Lower lobe of right lung (tissue), 2 donors: ENCODE measurements at regions not wholly inside any gene's neighbourhood (a gene's known extent, or its start where the extent isn't known, plus 50 kb on each side); places are given as distances from the start of the nearest gene placed in this dataset.

Experiments
- ATAC-seq, 2 donors: fragments of 200-7000 bp; cut with Tn5 transposase; one replicate each; pipeline ENCODE4 v1.9.1; 2020 to 2022; ENCODE audit warnings: mild to moderate bottlenecking in 2 of 2, moderate library complexity in 2 of 2
- DNase-seq: peaks from one replicate; pipeline ENCODE4 v3.0.0-alpha.2; 2020
- H3K27ac ChIP-seq: fragments of 200-600 bp; one replicate; pipeline ENCODE4 v1.8.0; 2022
- H3K27me3 ChIP-seq: fragments of 200-600 bp; one replicate; pipeline ENCODE4 v1.8.0; 2022; ENCODE audit warnings: low read depth
- H3K36me3 ChIP-seq: fragments of 200-600 bp; one replicate; pipeline ENCODE4 v1.8.0; 2022; ENCODE audit warnings: mild to moderate bottlenecking
- H3K4me1 ChIP-seq: fragments of 200-600 bp; one replicate; pipeline ENCODE4 v1.8.0; 2022
- H3K4me3 ChIP-seq: fragments of 200-600 bp; one replicate; pipeline ENCODE4 v1.8.0; 2022; ENCODE audit warnings: mild to moderate bottlenecking
- H3K9me3 ChIP-seq: fragments of 200-600 bp; one replicate; pipeline ENCODE4 v1.8.0; 2022
- intact Hi-C: fragments of 100-400 bp; cut with DNase I; formaldehyde crosslinking; loops from one replicate; pipeline ENCODE4 v1.11.0; 2022
- TF ChIP-seq, protein P1 (sequence below): fragments of 200-600 bp; IDR thresholded peaks from one replicate; pipeline ENCODE4 v1.8.0; 2022; ENCODE audit warnings: antibody characterized with exemption, mild to moderate bottlenecking
- donor health status: DM: no; HTN: yes; CAD: no; lungs with severe emphysema.

- DNase-seq = no peak
- no peaks in the 10 kb centered on the region for H3K36me3 ChIP-seq
- intact Hi-C loops = no loop called here
- H3K27ac ChIP-seq = no peak overlapping the region
- H3K4me3 ChIP-seq = no peak overlapping the region
- H3K27me3 ChIP-seq = no peaks in the 10 kb centered on the region
- no peak for ATAC-seq
- no peaks in the 10 kb centered on the region for H3K4me1 ChIP-seq
- H3K9me3 ChIP-seq = no peaks in the 10 kb centered on the region
- TF ChIP-seq, protein P1, sequence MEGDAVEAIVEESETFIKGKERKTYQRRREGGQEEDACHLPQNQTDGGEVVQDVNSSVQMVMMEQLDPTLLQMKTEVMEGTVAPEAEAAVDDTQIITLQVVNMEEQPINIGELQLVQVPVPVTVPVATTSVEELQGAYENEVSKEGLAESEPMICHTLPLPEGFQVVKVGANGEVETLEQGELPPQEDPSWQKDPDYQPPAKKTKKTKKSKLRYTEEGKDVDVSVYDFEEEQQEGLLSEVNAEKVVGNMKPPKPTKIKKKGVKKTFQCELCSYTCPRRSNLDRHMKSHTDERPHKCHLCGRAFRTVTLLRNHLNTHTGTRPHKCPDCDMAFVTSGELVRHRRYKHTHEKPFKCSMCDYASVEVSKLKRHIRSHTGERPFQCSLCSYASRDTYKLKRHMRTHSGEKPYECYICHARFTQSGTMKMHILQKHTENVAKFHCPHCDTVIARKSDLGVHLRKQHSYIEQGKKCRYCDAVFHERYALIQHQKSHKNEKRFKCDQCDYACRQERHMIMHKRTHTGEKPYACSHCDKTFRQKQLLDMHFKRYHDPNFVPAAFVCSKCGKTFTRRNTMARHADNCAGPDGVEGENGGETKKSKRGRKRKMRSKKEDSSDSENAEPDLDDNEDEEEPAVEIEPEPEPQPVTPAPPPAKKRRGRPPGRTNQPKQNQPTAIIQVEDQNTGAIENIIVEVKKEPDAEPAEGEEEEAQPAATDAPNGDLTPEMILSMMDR = no peak
These were observed 278.6 kb upstream of the GNPDA2 start for GRCh38 chr4:45004847-45005565.

GRCh38 chr4:45004326-45004725 lies 278.0 kb upstream of the GNPDA2 start:
- no peak for DNase-seq
- Histone ChIP-seq H3K27me3 (no peaks in the 10 kb centered on the region), H3K27ac (no peak overlapping the region), H3K4me1 (no peaks in the 10 kb centered on the region), H3K4me3 (no peak overlapping the region), H3K9me3 (no peaks in the 10 kb centered on the region), H3K36me3 (no peaks in the 10 kb centered on the region)
- TF ChIP-seq, protein P1 = no peak
- ATAC-seq = no peak
- intact Hi-C loops = no loop called here

GRCh38 chr4:44996276-44996845 lies 270.0 kb upstream of the GNPDA2 start:
- H3K36me3 ChIP-seq = no peaks in the 10 kb centered on the region
- no peak overlapping the region for H3K4me3 ChIP-seq
- no peaks in the 10 kb centered on the region for H3K9me3 ChIP-seq
- ATAC-seq (peak; percentile 40 to 77), DNase-seq (no peak)
- intact Hi-C loops = no loop called here
- no peaks in the 10 kb centered on the region for H3K27me3 ChIP-seq
- no peaks in the 10 kb centered on the region for H3K4me1 ChIP-seq
- TF ChIP-seq, protein P1 = no peak
- H3K27ac ChIP-seq = no peak overlapping the region

GRCh38 chr4:44988011-44988410 lies 261.7 kb upstream of the GNPDA2 start:
- no peak for ATAC-seq
- Histone ChIP-seq H3K9me3 (no peaks in the 10 kb centered on the region), H3K27me3 (no peaks in the 10 kb centered on the region), H3K4me1 (no peaks in the 10 kb centered on the region), H3K27ac (no peak overlapping the region), H3K36me3 (no peaks in the 10 kb centered on the region), H3K4me3 (no peak overlapping the region)
- intact Hi-C loops = no loop called here
- TF ChIP-seq, protein P1 = no peak
- no peak for DNase-seq

GRCh38 chr4:44985938-44986337 lies 259.6 kb upstream of the GNPDA2 start:
- H3K4me1 ChIP-seq = no peaks in the 10 kb centered on the region
- H3K27ac ChIP-seq = no peak overlapping the region
- intact Hi-C loops = no loop called here
- H3K4me3 ChIP-seq = no peak overlapping the region
- no peaks in the 10 kb centered on the region for H3K27me3 ChIP-seq
- TF ChIP-seq, protein P1 = no peak
- no peaks in the 10 kb centered on the region for H3K36me3 ChIP-seq
- no peak for ATAC-seq
- H3K9me3 ChIP-seq = no peaks in the 10 kb centered on the region
- DNase-seq = no peak
